ENCODE measurements at regions not wholly inside any gene's neighbourhood (a gene's known extent, or its start where the extent isn't known, plus 50 kb on each side); places are given as distances from the start of the nearest gene placed in this dataset.

- CTCF ChIA-PET, result no interaction called here
- POLR2A ChIA-PET, result interaction anchor here (0.6 kb wide), 1 partner anchor 921 kb away, joined by 3 read pairs; no protein-coding TSS in a partner anchor
- in situ Hi-C loops (cut with HindIII; ENCODE audit: low pct_unique_long_range_greater_than_20kb, low sequenced_read_pairs), result no loop called here
- no peaks in the 10 kb centered on the region for H3K27me3 ChIP-seq (ENCODE audit: control insufficient read depth, insufficient read depth, low read length)
- TF ChIP-seq POLR2AphosphoS5 (IDR thresholded peaks at IDR 0.05; ENCODE audit: low read depth, low read length), result no peak
- no peaks in the 10 kb centered on the region for H3K4me1 ChIP-seq (ENCODE audit: control insufficient read depth, insufficient read depth, low read length)
- H3K4me3 ChIP-seq (ENCODE audit: low read depth in 2 of 2, low read length in 2 of 2), result no peak overlapping the region
- no TSS peak for BruUV-seq (replicated peaks)
- DNase-seq (ENCODE audit: low read depth, low spot score), result no peak
- no peaks in the 10 kb centered on the region for H3K9me3 ChIP-seq (ENCODE audit: control insufficient read depth, insufficient read depth, low read depth, low read length)
- H3K36me3 ChIP-seq (ENCODE audit: control insufficient read depth, insufficient read depth, low read length), result no peaks in the 10 kb centered on the region
- ATAC-seq, result no peak
- intact Hi-C loops (cut with micrococcal nuclease; ENCODE audit: unreplicated experiment), result no loop called here
- H3K27ac ChIP-seq (ENCODE audit: low read length), result no peak overlapping the region
Observed at GRCh38 chr6:113733381-113733780, 123.8 kb upstream of the MARCKS start.

- TF ChIP-seq POLR2AphosphoS5 (IDR thresholded peaks at IDR 0.05; ENCODE audit: low read depth, low read length) (no peak), REST (IDR thresholded peaks at IDR 0.05; ENCODE audit: insufficient read depth in 1 of 2, low read depth in 2 of 2, low read length in 1 of 2) (no peak), SIN3A (IDR thresholded peaks at IDR 0.05; ENCODE audit: borderline replicate concordance, insufficient read depth, low read depth, low read length) (no peak), TCF7L2 (IDR thresholded peaks at IDR 0.05; ENCODE audit: low read depth, low read length) (no peak), CTCF (IDR thresholded peaks at IDR 0.05) (no peak)
- no peaks in the 10 kb centered on the region for H3K9me3 ChIP-seq (ENCODE audit: control insufficient read depth, insufficient read depth, low read depth, low read length)
- H3K4me3 ChIP-seq (ENCODE audit: low read depth in 2 of 2, low read length in 2 of 2), result no peak overlapping the region
- ATAC-seq (no peak), DNase-seq (ENCODE audit: low read depth, low spot score) (no peak)
- no peaks in the 10 kb centered on the region for H3K36me3 ChIP-seq (ENCODE audit: control insufficient read depth, insufficient read depth, low read length)
- ChIA-PET CTCF (no interaction called here), POLR2A (no interaction called here)
- no peak overlapping the region for H3K27ac ChIP-seq (ENCODE audit: low read length)
- intact Hi-C loops (cut with micrococcal nuclease; ENCODE audit: unreplicated experiment) (no loop called here), in situ Hi-C loops (cut with HindIII; ENCODE audit: low pct_unique_long_range_greater_than_20kb, low sequenced_read_pairs) (no loop called here)
- H3K27me3 ChIP-seq (ENCODE audit: control insufficient read depth, insufficient read depth, low read length), result no peaks in the 10 kb centered on the region
- no TSS peak for BruUV-seq (replicated peaks)
- no peaks in the 10 kb centered on the region for H3K4me1 ChIP-seq (ENCODE audit: control insufficient read depth, insufficient read depth, low read length)
Observed at GRCh38 chr6:113734982-113735381, 122.2 kb upstream of the MARCKS start.

- no peak overlapping the region for H3K4me3 ChIP-seq (ENCODE audit: low read depth in 2 of 2, low read length in 2 of 2)
- H3K4me1 ChIP-seq (ENCODE audit: control insufficient read depth, insufficient read depth, low read length), result no peaks in the 10 kb centered on the region
- H3K27ac ChIP-seq (ENCODE audit: low read length), result no peak overlapping the region
- BruUV-seq (replicated peaks), result no TSS peak
- POLR2A ChIA-PET, result no interaction called here
- TF ChIP-seq TCF7L2 (IDR thresholded peaks at IDR 0.05; ENCODE audit: low read depth, low read length) (no peak), CTCF (IDR thresholded peaks at IDR 0.05) (no peak), POLR2AphosphoS5 (IDR thresholded peaks at IDR 0.05; ENCODE audit: low read depth, low read length) (no peak), REST (IDR thresholded peaks at IDR 0.05; ENCODE audit: insufficient read depth in 1 of 2, low read depth in 2 of 2, low read length in 1 of 2) (no peak), SIN3A (IDR thresholded peaks at IDR 0.05; ENCODE audit: borderline replicate concordance, insufficient read depth, low read depth, low read length) (no peak)
- no peaks in the 10 kb centered on the region for H3K9me3 ChIP-seq (ENCODE audit: control insufficient read depth, insufficient read depth, low read depth, low read length)
- H3K27me3 ChIP-seq (ENCODE audit: control insufficient read depth, insufficient read depth, low read length), result no peaks in the 10 kb centered on the region
- intact Hi-C loops (cut with micrococcal nuclease; ENCODE audit: unreplicated experiment) (no loop called here), in situ Hi-C loops (cut with HindIII; ENCODE audit: low pct_unique_long_range_greater_than_20kb, low sequenced_read_pairs) (no loop called here)
- CTCF ChIA-PET, result no interaction called here
- ATAC-seq, result no peak
- no peak for DNase-seq (ENCODE audit: low read depth, low spot score)
- no peaks in the 10 kb centered on the region for H3K36me3 ChIP-seq (ENCODE audit: control insufficient read depth, insufficient read depth, low read length)
Observed at GRCh38 chr6:113735491-113735890, 121.7 kb upstream of the MARCKS start.
